Activated CD8-positive, alpha-beta memory T cell treated with anti-CD3 and anti-CD28 coated beads, Interleukin-2, amount 50 U/mL, for 1 hour (primary cell): ENCODE measurements at regions not wholly inside any gene's neighbourhood (a gene's known extent, or its start where the extent isn't known, plus 50 kb on each side); places are given as distances from the start of the nearest gene placed in this dataset.

Experiments
- DNase-seq: peaks from one replicate; pipeline ENCODE4 v3.0.0-alpha.2; 2020; ENCODE audit errors: extremely low read depth

- no peak for DNase-seq
These were observed 98.3 kb upstream of the FGF3 start for GRCh38 chr11:69917529-69917928.

GRCh38 chr11:69918231-69918937 is 99.2 kb upstream of the FGF3 start:
- no peak for DNase-seq

GRCh38 chr11:69918938-69919650 is 99.9 kb upstream of the FGF3 start:
- no peak for DNase-seq

GRCh38 chr11:69919659-69920344 is 100.6 kb upstream of the FGF3 start:
- DNase-seq, result no peak

GRCh38 chr11:69920345-69921127 is 101.3 kb upstream of the FGF3 start:
- DNase-seq, result no peak

GRCh38 chr11:69921128-69922014 is 102.2 kb upstream of the FGF3 start:
- no peak for DNase-seq

- no peak for DNase-seq
These were observed 102.9 kb upstream of the FGF3 start for GRCh38 chr11:69922015-69922595.

GRCh38 chr11:69922596-69923111 is 103.4 kb upstream of the FGF3 start:
- no peak for DNase-seq

- DNase-seq, result no peak
These were observed 104.0 kb upstream of the FGF3 start for GRCh38 chr11:69923196-69923595.

GRCh38 chr11:69923641-69924307 is 104.6 kb upstream of the FGF3 start:
- no peak for DNase-seq

GRCh38 chr11:69924308-69925161 is 105.3 kb upstream of the FGF3 start:
- no peak for DNase-seq

GRCh38 chr11:69925366-69926196 is 106.4 kb upstream of the FGF3 start:
- DNase-seq, result no peak

GRCh38 chr11:69926376-69927050 is 107.3 kb upstream of the FGF3 start:
- DNase-seq, result no peak

GRCh38 chr11:69928121-69928520 is 108.9 kb upstream of the FGF3 start:
- DNase-seq, result no peak

GRCh38 chr11:69928975-69929374 is 109.8 kb upstream of the FGF3 start:
- DNase-seq, result no peak

- no peak for DNase-seq
These were observed 111.2 kb upstream of the FGF3 start for GRCh38 chr11:69930081-69931059.
